ENCODE measurements at regions not wholly inside any gene's neighbourhood (a gene's known extent, or its start where the extent isn't known, plus 50 kb on each side); places are given as distances from the start of the nearest gene placed in this dataset.
"Not testable (repeated sequence)": the region's sequence is repeated elsewhere in the genome, so short reads cannot be mapped to it uniquely, and the experiment has no call there.

DNA sequence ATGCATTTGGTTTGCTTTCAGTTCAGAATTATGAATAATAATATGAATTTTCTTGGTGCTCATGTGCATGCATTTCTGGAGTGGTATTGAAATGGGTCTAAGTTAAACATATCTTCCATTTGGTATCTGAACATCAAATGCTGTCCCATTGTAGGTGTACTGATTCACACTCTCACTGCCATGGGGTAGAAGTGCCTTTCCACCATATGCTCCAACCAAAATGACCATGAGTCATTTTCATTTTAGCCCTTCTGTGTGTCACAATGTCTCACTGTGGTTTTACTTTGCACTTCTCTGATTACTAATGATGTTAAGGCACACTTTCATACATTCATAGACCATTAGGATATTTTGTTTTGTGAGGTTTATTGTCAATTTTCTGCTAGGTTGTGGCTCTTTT is 211.9 kb downstream of the HAO1 start:
- DNase-seq: no peak

DNA sequence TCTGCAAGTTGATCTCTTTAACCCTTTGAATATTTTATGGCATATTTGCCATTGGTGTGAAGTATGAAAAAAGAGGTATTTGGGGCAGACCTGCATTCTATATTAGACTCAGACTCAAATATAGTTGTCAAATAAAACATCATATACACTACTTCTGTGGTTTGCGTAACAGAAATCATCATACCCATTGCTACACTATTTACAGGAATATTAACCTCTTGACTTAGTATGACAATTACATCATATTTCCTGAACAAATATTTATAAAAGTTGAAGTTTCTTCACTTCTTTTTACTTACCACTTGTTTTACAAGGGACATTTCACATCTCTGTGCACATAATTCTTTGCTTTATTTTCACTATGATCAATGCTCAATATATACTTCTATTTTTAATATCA is 206.0 kb downstream of the HAO1 start:
- DNase-seq: no peak

DNA sequence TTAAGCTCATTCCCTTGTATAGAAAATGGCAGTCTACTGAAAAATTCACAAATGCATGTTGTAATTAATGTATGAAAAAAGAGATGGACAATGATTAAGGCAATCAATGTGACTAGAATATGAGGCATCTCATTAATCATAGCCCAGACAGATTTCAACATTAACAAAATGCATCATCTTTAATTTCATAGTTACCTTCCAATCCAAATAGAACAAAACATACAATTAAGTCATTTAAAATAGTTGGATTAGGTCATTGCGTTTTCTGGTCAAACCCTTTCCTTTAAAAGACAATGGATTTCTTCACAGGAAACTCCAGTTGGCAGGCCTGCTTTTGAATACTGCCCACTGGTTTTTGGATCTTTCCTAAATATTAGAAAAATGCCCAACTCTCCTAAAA is 203.9 kb downstream of the HAO1 start:
- no peak for DNase-seq

DNA sequence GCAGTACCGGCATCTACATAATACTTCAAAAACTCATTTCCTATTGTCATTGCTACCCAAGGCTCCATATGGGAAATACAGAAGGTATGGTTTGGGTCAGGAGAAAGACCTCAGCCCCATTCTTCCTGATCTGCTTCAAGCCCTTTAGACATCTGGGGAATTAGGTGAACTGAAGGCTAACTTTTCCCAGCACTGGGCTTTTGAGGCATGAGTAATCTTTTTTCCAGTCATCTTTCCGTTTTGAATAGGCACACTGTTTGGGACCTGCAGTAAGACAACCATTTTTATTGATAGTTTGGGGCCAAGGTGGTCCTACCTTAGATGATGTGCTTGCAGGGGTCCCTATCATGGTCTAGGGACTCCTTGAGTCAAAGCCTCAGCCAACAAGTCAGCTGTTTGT is 198.4 kb downstream of the HAO1 start:
- DNase-seq: no peak

DNA sequence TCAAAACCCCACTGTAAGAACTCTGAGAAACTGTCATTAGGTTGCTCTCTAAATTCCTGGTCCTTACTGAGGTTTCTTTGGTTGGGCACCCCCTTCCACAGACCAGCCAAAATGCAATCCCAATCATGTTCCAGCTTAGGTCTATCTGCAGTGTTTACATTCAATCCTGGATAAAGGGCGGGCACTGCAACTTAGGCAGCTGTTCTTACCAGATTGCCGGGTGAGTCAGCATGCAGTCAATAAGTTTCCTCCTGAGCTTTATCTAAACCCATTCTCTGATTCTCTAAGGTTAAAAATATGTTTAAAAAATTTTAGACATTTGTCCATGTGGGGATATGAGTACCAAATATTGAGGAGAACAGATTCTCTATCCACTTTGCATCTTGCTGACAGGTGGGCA is 197.8 kb downstream of the HAO1 start:
- DNase-seq: no peak

DNA sequence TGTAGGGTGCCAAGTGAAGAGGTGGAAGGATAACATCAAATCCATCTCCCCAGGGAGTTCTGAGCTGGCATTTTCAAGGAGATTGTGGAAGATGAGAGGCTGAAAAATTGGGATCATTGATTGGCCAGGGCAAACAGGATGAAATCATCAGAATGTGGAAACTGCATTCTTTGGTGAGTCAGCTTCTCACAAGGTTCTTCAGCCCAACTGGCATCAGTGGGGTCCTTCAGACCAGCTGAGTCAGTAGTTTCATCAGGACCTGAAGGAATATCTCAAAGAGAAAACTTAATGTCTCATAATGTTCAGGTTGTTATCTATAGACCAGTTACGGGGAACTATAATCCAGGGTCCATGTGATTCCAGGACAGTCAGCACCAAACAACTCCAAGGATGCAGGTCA is 195.8 kb downstream of the HAO1 start:
- DNase-seq: no peak

DNA sequence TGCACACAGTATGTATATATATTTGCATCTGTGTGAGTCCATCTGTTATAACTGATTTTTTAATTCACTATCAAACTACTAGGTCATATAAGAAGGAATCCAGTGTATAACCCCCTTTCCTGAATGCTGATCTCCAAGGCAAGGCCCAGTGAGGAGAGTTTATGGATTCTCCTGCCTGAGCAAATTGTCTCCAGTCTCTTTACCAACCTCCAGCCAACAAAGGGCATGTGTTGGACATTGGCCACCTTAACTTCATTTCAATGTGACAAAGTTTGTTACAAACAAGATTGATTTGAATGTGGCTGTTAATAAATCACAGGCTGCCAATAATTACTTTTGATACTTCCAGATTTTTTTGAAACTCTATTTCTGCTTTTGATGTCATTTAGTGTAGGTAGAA is 191.6 kb downstream of the HAO1 start:
- no peak for DNase-seq

DNA sequence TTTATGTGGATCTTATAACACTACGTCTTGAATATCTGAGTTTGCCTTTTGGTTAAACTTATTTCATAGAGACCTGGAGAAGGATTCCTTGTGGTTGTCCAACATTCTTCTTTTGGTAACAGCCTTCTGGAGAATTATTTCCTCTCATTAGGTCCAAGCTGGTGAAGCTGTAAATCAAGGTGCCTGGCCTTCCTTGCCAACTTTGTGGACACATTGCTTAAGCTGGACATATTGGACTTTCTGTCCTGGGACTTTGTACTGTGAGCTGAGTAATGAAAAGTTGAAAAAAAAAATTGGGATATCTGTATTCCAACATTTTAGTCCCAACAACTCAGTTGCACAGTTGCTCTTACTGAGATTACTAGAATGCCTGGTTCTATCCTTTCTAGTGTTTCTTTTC is 186.2 kb downstream of the HAO1 start:
- no peak for DNase-seq

DNA sequence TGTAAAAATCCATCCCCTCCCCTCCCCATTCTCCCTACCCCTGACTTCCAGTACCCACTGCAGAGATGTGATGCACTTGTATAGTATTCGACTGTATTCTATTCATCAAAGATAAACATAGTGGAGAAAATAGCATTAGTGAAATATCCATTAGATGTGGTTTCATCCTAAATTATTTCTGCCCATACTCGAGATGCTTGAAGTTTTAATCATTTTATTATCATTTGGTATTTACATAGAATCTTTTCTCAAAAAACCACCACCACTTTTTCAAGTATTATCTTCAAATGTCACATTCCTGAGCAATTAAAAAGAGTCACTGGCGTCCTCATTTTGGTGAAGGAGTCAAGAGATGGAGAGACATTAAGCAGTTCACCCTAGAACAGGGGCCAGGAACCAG is 181.9 kb downstream of the HAO1 start:
- no peak for DNase-seq

DNA sequence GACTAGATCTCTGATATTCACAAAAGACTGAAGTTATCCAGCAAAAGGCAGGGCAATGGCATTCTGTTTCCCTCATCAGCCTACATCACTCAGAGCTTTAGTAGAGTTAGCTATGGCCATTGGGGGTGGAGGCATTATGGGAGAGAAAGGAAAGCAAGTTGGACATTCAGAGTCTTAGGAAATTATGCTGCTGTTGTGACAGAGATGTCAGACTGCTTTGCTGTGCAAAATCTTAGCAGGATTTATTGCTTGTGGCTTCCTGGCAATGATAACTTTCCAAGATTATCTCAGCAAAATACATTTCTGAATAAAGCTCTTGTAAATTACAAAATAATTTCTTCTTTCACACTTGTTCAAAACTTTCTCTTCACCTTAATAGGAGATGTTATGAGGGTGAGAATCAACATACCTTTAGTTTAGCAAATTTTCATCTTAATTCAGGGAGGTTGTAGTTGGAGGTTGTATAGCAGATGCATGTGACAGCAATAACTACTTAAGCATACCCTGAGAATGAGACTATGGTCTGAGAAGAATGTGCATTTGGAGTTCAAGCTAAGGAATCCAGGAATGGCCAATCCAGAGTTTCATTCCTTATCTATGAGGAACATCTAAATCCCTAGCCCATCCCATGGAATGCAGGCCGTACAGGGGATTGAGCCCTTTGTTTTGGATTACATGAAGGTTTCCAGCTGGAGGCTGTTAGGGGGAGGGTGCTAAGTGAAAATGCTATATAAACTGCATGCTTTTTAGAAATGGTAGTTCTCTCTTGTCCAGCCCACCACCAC is 179.8 kb downstream of the HAO1 start:
- DNase-seq: no peak

DNA sequence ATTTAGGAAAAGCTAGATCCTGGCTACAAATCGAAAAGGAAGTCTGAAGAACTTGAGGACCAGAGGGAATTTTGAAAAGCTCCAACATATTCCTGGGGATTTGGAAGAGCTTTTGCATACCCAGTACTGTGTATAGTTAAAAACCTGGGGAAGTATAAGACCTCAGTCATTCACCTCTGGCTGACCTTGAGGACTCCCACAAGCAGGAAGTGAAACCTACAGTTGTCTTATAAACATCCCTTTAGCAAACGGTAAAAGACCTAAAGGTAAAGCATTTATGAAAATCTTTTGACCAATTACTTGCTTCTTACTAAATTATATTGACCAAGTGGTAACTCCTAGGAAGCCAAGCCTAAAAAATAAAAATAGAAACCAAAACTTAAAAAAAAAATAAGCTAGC is 175.0 kb downstream of the HAO1 start:
- no peak for DNase-seq

DNA sequence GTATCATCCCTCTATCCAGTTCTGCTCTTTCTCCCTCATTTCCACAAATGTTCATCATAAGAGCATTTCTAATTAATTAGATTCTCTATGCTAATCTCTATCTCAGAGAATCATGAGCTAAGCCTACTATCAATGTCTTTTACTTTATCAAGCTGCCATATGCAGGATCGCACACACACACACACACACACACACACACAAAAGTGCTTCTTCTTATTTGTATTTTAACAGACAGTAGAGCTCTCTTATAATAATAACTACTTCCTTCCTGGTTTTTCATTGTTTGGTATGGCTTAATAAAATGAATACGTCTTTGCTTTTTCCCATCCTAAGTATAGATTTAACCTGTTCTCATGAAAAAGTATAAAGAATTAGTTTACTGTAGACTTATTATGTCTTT is 170.2 kb downstream of the HAO1 start:
- no peak for DNase-seq

DNA sequence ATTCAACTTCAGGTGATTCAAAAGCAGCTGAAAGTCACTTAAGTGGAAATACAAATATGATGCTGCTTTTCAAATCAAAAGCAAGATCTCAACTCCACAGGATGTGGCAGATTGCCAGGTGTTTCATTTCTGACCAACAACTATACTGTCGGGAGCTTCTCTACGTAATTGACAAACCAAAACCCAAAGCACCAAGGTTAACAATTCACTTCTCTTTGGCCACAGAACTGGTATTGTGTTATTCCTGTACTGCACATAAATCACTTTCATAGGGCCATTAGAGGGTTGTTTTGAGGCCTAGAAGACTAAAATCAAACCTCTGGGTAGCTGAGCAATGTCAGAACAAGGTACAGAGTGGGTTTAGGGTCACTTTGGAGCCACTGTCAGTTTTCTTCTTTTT is 169.7 kb downstream of the HAO1 start:
- DNase-seq: no peak

DNA sequence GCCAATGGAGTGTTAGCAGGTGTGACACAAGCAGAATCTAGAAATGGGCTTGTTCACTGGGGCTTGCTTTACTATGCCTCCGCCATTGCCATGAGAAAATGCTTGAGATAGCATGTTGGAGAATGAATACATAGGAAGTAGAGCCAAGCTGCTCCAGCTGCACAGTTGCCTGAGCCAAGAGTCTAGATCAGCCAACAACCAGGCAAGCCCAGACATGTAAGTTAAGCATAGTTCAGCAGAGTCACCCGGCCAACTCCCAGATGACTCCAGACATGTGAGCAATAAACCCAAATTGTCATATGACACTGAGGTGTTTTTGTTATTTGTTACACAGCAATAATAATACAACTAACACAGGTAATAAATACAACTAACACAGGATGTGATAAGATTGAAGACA is 167.9 kb downstream of the HAO1 start:
- no peak for DNase-seq

DNA sequence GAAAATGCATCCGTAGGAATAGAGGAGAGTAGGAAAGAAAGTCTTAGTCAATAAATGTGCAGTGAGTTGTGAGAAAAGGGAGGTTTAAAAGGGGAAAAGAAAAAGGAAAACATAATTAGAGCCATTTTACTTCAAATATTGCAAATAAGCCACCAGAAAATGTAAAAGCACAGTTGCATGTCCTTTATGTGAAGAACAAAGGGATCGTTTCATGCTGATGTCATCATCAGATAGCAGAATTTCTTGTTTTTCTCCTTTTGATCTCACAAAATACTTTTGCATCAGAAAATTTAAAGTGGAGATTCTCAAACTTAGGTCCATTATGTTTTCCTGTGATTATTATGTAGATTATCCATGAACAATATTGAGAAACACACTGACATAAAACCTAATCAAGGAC is 166.7 kb downstream of the HAO1 start:
- DNase-seq: no peak

DNA sequence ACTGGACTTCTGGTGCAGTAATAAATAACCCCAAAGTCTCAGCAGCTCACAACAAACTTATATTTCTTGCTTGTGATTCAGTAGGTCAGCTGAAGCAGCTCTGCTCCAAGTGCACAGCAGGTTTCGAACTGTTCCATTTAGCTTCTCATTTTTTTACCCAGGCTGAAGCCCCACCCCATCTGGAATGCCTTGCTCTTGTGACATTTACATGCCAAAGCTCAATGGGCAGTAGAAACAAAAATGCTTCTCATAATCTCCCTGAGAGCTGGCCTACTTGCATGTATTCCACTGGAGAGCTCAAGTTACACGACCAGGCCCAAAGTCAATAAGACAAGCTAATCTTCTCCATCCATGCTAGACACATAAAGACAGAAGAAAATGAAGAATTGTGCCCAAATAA is 165.2 kb downstream of the HAO1 start:
- no peak for DNase-seq

DNA sequence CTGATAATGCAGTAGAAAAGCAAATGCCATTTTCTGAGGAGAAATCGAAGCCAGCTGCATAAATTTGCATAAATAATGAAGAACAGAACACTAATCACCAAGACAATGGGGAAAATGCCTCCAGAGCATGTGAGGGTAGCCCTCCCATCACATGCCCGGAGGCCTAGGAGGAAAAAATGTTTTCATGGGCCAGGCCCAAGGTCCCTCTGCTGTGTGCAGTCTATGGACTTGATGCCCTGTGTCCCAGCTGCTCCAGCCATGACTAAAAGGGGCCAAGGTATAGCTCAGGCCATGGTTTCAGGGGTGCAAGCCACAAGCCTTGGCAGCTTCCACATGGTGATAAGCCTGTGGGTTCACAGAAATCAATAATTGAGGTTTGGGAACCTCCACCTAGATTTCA is 164.1 kb downstream of the HAO1 start:
- DNase-seq: no peak

DNA sequence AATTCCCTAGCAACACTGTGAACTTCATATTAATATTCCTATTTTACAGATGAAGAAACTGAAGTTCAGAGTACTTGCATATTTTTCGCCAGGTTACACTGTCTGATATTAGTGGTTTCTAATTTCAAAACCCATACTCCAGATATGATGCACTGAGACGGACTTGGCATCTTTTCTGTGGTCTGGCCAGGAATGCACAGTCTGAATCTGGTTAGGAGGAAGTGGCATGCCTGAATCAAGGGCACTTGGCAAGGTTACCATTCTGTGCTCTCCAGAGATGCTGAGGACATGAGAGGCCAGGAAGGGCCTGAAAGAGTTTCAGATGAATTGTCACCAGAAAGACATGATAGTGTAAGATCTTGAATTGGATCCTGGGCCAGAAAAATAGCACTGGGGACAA is 150.1 kb downstream of the HAO1 start:
- DNase-seq: no peak

DNA sequence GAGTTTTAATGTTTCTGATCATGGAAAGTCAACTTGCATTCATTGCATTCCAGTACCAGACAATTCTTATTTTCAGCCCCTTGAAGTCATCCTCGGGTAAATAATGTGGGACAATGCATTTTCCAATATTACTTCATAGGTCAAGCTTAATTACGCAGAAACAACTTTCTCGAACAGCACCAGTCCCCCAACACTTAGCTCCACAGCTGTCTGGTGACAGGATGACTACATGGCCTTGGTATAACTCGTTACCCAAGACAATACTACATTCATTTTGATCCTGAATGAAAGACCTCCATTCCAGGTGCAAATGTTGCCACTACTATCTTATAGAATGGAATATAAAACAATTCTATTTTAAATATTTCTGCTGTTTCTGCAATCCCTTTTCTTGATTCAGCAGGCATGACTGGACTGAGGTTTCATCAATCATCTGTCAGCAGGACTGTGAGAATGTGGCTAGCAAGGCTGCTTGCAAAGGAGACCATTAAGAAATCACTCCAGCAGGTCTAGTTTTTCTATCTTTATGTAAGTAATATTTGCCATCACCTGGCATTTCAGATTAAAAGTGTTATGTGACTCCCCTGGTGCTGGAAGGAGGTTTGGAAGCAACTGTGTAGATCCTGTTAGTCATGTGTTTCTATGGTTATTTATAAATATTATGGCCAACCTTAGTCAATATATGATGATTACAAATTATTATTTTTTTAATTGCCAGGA is 147.9 kb downstream of the HAO1 start:
- no peak for DNase-seq

DNA sequence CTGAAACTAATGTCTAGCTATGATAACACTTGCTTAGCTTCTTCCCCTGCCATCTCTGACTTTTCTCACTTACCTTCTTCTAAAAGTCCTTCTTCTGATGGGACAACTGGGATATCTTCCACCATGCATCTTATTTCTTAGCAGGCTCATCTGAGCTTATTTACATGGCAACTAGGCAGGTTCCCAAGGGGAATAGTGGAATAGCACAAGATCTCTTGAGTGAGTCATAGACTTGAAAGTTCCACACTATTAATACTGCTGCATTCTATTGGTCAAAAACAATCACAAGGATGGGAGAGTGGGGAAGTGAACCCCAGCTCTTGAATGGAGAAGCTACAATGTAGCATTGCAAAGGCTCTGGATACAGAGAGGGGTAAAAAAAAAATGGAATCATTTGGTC is 142.1 kb downstream of the HAO1 start:
- no peak for DNase-seq

DNA sequence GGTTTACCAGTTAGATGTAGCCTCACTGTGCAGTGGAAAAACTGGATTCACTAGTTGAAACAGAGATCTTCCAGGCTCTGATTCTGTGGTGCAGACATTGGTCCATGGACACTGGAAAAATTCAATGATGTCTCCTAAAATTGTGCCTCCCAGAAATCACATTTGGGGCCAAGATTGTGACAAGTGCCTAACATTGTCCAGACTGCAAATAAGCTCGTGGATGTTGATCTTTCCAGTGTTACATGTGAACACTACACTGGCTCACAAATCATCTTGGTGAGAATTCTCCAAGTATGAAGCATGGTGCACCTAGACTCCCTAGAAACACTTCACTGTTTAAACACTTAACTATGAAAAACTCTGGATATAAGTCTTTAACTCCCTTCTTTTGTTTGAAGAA is 140.4 kb downstream of the HAO1 start:
- DNase-seq: no peak

DNA sequence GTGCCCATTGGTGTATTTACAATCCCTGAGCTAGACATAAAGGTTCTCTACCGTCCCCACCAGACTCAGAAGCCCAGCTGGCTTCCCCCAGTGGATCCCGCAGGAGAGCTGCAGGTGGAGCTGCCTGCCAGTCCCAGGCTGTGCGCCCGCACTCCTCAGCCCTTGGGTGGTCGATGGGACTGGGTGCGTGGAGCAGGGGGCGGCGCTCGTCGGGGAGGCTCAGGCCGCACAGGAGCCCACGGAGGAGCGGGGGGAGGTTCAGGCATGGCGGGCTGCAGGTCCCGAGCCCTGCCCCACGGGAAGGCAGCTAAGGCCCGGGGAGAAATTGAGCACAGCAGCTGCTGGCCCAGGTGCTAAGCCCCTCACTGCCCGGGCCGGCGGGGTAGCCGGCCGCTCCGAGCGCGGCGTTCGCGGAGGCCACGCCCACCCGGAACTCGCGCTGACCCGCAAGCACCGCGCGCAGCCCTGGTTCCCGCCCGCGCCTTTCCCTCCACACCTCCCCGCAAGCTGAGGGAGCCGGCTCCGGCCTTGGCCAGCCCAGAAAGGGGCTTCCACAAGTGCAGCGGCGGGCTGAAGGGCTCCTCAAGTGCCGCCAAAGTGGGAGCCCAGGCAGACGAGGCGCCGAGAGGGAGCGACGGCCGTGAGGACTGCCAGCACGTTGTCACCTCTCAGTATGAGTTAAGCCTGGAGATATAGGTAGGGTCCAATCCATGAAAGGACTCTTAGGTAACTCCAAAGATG is 136.7 kb downstream of the HAO1 start:
- DNase-seq: not testable (repeated sequence)

DNA sequence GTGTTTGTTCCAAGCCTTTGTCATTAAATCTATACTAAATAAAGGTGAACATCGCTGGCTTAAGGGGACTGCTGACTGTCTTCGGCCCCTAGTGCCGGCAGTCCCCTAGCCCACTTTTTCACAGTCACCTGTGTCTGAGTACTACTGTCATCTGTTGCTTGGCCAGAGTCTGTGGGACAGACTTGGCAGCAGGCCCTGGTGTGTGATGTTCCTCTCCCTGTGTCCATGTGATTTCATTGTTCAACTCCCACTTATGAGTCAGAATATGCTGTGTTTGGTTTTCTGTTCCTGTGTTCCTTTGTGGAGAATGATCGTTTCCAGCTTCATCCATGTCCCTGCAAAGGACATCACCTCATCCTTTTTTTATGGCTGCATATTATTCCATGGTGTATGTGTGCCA is 133.4 kb downstream of the HAO1 start:
- DNase-seq: no peak

DNA sequence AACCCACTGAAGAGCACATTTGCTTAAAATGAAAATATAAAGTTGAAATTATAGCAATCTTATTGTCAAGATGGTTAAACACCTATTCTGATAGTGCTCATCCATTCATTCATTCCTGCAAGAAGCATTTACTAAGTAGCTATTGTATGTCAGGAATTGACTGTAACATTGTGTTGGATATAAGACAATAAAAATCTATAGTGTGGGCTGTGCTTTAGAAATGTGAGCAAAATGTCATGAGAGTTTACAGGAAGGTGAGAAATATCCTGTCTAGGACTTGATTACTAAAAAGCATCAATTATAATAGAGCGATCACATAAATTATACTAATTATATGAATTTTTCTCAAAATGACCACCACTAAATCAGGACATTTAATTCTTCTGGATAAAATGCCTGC is 123.0 kb downstream of the HAO1 start:
- no peak for DNase-seq
